HG03139 (cell line): ENCODE measurements at regions not wholly inside any gene's neighbourhood (a gene's known extent, or its start where the extent isn't known, plus 50 kb on each side); places are given as distances from the start of the nearest gene placed in this dataset.
"Not testable (repeated sequence)": the region's sequence is repeated elsewhere in the genome, so short reads cannot be mapped to it uniquely, and the experiment has no call there.

Source experiments
- ATAC-seq: cut with Tn5 transposase; IDR thresholded peaks from one replicate; pipeline ENCODE4 v1.9.1; 2021; ENCODE audit not compliant: unreplicated experiment

DNA sequence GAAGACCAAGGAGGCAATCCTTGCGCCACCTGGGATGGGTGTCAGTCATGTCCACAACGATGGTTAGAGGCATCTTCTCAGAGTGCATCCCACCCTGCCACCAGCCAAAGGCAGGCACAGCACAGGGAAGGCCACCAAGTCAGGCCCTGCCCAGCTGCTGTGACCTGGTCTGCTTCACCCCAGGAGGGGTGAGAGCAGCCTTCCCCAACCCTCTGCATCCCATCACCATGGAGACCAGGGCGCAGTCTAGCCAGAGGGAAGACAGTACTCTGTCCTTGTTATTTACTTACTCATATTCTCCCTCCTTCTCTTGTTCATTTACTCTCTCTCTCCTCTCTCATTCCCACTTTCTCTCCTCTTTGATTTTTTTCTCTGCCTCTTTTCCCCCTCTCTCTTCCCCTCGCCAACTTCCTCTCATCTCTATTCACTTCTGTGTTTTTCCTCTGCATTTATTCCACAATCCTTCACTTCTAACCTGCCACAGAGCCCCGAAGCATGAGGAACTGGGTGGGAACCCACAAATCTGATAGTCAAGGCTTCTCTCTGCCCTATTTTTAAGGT lies 749.4 kb downstream of the UQCRFS1 start:
- ATAC-seq, result no peak

DNA sequence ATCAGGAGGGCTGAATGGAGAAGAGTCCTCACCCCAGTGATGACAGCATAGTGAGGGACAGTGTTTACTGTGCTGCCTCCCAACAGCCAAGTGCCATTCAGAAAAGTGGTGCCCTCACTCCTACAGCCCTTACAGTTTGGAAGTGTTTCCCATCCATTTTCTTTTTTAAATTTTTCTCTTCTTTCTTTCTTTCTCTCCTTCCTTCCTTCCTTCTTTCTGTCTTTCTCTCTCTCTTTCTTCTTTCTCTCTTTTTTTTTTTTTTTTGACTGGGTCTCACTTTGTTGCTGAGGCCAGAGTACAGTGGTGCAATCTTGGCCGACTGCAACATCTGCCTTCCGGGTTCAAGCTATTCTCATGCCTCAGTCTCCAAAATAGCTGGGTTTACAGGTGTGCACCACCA lies 755.3 kb downstream of the UQCRFS1 start:
- no peak for ATAC-seq

DNA sequence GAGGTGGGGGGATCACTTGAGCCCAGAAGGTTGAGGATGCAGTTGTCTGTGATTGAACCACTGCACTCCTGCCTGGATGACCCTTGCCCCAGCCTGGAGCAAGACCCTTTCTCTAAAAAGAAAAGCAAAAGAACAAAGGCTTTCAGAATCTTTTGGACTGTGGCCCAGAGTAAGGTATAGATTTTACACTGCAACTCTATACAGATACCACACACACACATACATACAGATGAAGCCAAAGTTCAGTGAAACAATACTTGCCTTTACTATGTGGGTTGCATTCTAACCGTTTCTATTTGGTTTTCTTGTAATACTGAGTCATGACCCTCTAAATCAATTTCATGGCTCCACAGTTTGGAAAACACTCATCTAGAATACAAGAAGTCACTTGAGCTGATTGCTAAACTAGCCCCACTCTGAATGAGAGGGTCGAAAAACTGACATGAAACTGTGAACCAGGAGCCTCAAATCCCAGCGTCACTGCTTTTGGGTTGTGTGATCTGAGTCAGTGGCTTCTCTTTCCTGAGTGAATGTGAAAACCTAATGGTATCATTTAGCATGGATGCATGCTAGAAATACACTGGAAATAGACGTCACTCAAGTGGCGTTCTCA lies 756.1 kb downstream of the UQCRFS1 start:
- no peak for ATAC-seq

DNA sequence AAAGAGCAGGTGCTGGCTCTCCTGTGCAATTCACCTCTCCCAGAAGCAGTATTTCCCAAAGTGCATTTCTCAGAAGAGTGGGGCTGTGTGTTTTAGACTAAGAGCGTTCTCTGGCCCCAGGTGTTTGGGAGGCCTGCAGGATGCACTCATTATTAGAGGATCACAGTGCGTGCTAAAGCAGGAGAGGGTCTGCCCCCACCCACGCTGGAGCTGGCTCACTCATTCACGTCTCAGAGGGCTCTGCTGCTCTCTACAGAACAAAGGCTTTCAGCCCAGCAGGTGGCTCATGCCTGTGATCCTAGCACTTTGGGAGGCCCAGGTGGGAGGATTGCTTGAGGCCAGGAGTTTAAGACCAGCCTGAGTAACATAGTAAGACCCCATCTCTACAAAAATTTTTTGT lies 756.7 kb downstream of the UQCRFS1 start:
- no peak for ATAC-seq

DNA sequence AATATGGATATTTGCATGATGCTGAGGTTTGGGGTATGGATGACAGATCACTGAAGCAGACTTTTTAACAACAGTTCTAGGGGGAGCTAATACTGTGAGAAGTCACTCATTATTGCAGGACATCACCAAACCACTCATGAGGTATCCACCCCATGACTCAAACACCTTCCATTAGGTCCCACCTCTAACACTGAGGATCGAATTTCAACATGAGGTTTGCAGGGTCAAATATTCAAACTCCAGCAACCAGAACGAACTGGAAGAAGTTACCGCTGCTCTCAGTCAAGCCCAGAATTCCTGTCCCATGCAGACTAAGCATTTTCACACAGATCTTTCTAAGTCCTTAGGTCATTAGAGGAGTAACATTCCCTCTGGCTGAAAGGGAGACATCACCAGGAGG lies 758.9 kb downstream of the UQCRFS1 start:
- ATAC-seq, result no peak

DNA sequence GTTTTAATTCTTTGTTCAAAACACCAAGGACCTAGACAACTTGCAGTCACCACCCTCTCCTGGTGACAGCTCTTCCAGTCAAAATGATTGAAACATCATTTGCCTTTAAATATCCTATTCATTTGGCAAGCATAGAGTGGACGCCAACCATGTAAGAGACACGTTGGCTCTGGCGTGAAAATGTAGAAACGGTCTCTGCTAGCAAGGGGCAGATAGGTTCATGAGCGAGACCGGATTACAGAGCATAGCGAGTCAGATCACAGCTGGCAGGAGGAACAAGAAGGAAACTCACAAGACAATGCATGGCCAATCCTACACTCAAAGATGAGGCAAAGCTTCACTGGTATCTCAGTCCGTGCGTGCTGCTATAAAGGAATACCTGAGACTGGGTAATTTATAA lies 759.5 kb downstream of the UQCRFS1 start:
- no peak for ATAC-seq

DNA sequence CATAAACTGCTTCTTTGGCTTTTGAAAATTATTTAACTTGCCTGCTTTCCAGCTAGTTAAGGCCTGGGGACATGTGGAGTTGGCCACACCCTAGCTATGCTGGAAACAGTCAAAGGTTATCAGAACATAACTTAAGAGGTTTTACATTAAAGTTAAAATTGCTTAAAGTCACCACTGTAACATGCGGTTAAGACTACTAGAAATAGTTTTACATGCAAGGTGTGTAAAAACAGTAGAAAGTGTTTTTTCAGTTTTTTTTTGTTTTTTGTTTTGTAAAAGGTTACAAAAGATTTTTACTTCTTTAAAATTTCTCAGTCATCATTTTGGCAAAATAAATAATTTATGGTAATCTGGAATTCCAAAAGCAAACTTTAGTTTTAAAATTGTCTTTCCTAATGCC lies 763.1 kb downstream of the UQCRFS1 start:
- no peak for ATAC-seq

DNA sequence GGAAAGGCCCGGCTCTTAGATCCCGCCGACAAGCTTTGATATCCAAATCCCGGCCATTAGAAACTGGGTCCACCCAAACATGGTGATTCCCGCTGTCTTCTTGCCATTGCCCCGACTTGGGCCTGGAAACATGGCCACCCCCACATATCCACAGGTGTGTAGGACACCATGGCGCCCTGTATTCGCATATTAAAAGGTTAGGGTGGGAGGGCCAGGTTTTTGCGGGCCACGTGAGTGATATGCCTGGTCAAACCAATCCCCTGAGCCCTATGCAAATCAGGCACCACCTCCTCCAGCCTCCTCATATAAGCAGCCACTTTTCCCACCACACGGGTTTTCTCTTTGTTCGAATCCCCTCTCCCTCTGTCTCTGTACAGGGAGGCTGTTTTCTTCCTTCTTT lies 766.4 kb downstream of the UQCRFS1 start:
- no peak for ATAC-seq

DNA sequence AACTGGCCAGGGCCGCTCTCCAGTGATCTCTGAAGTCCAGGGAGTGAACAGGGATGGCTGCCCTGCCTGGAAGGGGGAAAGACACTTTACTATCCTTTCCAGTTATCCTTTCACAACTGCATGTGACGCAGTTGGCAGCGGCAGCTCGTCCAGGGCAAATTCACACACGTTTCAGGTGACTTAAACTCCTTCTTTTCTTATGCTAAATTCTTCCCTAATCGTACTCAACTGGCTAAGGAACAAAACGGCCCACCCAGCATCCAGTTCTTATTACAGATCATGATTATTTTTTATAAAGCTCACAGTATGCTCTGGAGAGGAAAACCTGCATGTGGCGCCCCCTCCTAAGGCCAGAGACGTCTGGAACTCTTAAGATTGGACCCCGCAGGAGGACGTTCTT lies 767.1 kb downstream of the UQCRFS1 start:
- no peak for ATAC-seq

DNA sequence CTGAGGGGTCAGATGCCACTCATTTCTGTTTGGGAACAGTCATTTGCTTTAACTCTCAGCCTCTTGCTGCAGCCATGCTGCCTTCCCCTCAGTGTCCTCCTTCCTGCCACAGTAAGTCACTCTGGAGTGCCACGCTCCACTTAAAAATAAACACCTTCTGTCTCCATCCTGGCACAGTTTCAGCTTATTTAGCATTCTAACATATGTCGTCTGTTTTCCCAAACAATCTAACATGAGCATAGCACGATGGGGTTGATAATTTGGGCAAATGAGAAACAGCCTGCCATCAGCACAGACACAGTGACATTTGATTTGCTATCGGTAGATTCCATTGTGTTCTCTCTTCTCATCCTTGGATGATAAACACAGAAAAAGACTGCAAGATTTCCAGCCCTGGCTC lies 768.6 kb downstream of the UQCRFS1 start:
- ATAC-seq, result no peak

DNA sequence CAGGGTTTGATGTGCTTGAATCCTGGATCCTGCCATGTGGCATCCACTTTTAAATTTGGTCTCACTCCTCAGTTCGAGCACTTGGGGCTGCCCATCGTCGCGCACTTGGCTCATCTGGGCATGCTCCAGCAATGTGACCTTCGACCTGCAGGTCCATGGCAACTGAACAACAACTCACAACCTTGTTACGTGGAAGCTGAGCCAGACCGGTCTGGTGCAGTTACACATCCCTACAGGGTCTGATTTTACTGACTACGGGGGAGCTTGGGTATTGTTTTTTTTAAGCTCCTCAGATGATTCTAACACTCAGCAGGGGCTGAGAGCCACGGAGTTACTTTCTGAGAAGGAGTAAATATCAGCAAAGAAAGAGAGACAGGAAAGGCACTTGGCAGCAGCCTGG lies 769.6 kb downstream of the UQCRFS1 start:
- no peak for ATAC-seq

DNA sequence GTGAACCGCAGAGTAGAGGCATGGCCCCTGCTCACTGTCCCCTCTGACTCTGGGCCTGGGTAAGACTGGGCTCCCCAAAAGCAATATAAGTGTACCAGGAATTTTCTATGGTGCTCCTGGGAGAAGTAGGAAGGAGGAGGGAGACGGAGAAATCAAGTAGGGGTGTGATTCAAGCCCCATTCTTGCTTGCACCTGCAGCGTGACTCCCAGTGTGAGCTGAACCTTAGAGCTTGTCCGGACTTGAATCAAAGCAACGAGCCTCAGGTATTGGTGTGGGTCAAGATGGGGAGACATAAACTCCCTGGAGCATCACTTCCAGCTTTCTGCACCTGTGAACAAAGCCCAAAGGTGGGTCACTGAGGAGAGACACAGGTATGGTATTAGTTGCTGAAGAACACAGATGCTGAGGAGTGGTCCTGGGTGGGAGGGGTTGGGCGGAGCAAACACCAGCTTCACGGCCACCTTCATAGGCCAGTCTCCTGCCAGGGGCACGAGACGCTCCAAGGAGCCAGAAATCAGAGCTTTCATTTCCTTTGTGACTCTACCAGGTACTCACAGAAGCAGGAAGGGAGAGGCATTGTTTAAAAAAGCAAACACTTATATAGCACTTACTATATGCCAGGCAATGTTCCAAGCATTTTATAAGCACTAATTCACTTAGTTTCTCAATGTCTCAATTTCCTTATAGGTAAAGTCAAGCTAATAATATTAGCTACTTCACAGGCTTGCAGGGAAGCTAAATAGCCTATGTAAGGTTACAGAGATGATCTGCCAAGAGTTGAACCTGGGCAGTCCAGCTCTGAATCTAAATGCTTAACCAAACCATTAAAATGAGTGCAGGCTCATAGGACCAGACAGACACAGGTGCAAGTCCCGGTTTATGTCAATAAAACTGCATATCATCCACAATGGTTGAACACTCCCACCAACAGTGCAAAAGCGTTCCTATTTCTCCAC lies 775.3 kb downstream of the UQCRFS1 start:
- no peak for ATAC-seq

DNA sequence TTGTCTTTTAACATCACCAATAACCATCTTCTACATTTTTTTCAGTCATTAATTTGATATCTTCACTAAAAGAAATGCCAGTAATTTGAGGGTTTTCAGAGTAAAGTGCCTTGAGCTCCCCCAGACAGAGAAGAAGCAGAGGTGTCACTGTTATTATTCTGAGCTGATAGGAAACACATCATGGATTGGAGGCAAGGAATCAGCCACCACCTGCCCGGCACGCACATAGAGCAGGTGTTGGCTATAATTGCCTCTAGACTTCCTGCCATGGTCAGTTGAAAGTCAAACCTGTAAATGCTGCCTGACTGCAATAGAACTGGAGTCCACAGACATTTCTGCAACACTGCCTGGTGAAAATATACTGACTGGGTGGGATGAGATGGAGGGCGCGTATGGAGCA lies 776.6 kb downstream of the UQCRFS1 start:
- ATAC-seq, result no peak

DNA sequence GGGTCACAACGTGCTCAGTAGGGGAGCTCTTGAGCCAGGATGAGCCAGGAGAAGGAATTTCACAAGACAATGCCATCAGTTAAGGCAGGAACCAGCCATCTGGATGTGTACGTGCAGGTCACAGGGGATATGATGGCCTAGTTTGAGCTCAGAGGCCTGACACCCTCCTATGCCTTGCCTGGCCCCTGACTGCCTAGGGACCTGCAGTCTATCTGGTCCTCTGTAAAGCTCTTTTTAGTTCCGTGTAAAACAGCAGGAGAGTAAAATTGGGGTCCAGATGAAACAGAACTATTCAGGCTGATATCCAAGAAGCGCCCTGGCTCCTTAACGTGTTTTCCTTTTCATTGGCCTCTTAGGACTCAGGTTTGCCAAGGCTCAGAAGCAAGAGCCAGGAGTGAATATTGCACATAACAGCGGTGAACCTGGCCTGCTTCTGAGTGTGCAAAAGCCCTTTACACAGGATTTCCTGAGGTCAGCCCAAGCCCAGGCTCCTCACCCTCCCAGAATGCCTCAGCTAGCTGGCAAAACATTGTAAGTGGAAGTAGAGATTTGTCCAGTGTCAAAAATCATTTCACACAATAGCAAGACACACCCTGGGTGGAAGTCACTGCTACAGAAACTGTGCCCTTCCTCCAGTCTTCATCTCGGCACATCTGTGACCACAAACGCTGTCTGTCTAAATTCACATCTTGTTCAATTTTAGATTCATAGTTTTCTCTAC lies 777.2 kb downstream of the UQCRFS1 start:
- ATAC-seq, result no peak

DNA sequence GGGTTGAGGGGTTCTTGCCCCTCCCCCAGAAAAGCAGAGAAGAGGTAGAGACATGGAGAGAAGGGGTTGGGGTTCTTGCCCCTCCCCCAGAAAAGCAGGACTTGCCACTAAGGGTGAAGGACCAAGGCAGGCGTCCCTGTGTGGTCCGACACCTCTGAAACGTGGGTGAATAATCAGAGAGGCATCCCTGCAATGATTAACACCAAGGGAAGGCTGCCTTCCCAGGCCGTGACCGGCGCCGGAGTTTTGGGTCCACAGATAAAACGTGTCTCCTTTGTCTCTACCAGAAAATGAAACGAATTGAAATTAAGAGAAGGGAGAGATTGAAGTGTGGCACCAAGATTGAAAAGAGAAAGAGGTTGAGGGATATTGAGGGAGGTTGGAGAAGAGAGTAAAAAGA lies 778.2 kb downstream of the UQCRFS1 start:
- ATAC-seq, result not testable (repeated sequence)

DNA sequence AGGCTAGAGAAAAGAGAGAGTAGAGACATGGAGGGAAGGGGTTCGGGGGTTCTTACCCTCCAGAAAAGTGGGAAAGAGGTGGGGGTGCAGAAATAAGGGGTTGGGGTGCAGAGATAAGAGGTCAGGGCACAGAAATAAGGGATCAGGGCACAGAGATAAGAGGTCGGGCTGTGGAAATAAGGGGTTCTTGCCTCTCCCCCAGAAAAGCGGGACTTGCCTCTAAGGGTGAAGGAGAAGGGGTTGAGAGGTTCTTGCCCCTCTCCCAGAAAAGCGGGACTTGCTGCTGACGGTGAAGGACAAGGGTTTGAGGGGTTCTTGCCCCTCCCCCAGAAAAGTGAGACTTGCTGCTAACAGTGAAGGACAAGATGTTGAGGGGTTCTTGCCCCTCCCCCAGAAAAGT lies 778.6 kb downstream of the UQCRFS1 start:
- ATAC-seq, result not testable (repeated sequence)

DNA sequence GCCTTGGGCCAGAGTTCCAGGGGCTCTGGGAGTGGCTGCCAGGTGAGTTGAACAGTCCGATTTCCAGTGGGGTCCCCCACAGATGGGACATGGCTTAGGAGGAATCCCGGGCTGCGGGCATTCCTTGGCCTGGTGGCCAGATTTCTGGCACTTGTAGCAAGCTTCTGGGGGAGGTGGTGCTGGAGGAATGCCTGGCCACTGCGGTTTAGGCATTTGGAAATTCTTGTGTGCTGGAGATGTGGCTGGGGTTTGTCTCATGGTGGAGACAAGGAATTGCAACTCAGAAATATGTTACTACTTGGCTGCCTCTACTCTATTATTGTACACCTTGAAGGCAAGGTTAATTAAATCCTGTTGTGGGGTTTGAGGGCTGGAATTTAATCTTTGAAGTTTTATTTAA lies 779.8 kb downstream of the UQCRFS1 start:
- ATAC-seq, result not testable (repeated sequence)

DNA sequence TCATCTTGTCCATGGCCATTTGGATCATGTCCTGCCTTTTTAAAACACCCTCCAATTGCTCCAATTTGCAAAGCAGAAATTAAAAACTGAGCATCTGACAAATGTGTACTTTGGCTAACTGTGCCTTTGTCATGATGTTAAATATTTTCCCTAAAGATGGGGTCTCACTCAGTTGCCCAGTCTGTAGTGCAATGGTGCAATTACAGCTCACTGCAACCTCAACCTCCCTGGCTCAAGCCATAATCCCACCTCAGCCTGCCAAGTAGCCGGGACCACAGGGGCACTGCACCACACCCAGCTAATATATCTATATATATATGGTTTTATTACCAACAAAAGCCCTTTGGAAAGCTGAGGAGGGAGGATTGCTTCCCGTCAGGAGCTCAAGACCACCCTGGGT lies 782.7 kb downstream of the UQCRFS1 start:
- no peak for ATAC-seq

DNA sequence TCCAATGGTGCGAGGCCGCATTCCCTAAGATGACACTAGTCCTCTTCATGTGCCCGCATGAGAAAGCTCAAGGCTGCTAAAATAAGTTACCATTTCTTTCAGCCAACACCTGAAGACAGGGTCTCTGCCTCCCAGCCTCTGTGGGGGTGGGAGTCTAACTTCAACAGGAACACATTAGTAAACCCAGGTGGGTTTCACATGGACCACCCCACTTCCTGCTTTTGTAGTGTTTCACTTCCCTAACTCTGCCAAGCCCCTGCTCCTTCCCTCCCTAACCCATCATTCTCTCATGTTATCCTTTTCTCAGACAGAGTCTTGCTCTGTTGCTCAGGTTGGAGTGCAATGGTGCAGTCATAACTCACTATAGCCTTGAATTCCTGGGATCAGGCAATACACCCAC lies 783.6 kb downstream of the UQCRFS1 start:
- no peak for ATAC-seq

DNA sequence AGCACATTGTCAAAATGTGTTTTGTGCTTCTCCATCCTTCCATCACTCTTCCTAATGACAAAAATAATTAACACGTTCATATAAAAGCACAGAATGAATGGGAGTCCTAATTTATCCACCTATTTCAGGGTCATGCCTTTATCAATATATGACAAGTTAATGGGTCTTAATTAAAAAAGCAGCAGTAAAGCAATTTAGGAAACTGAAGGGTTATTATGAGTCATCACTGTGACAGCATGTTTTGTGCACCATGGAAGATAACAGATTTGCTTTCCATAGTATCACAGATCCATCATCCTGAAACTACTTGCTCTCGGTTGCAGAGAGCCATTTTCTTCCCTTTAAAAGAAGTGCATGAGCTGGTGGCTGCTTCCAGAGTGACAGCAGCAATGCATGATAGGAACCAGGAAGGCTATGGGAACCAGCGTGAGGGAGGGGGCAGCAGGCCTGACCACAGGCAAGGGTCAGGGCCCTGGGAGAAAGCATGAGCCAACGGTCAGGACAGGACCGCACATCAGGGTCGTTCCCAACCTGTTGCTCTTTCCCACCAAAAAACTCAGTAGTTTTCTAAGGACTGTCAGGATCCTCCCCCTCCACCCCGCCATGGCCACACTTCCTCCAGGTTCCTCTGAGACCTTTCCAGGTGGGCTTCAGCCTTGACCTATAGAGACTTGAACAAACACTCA lies 784.1 kb downstream of the UQCRFS1 start:
- ATAC-seq, result no peak
